OCI-LY3 (cell line): ENCODE measurements at regions not wholly inside any gene's neighbourhood (a gene's known extent, or its start where the extent isn't known, plus 50 kb on each side); places are given as distances from the start of the nearest gene placed in this dataset.

Source experiments
- EZH2phosphoT487 ChIP-seq: fragments of 200-600 bp; shearing (Covaris generic); IDR thresholded peaks from 2 replicates; pipeline ENCODE4 v1.6.1; 2018; ENCODE audit warnings: antibody characterized with exemption, mixed run types, low read depth
- TF ChIP-seq, protein P1 (sequence below): fragments of 200-600, 300-600 bp; sonication (generic); IDR thresholded peaks from 2 replicates; pipeline ENCODE4 v1.5.1; 2014; ENCODE audit warnings: antibody characterized with exemption, low read length, low read depth

DNA sequence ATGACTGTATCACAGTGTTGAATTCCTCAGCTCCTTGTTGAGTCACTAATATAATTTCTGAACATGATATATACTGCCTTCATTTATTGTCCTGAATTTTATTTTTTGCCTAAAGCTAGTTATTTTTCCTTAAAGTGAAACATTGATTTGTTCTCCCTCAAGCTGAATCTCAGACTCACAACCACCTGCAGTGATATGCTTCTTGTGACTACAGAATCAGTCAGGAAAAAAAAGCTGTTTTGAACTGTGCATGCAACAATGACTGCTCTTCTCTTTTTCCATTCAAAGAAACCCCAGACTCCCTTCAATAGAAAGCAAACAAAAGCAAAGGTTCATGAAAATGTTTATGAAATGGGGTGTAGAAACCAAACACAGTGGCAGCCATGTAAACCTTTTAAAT, 470.2 kb upstream of the CHD1 start:
- TF ChIP-seq, protein P1, sequence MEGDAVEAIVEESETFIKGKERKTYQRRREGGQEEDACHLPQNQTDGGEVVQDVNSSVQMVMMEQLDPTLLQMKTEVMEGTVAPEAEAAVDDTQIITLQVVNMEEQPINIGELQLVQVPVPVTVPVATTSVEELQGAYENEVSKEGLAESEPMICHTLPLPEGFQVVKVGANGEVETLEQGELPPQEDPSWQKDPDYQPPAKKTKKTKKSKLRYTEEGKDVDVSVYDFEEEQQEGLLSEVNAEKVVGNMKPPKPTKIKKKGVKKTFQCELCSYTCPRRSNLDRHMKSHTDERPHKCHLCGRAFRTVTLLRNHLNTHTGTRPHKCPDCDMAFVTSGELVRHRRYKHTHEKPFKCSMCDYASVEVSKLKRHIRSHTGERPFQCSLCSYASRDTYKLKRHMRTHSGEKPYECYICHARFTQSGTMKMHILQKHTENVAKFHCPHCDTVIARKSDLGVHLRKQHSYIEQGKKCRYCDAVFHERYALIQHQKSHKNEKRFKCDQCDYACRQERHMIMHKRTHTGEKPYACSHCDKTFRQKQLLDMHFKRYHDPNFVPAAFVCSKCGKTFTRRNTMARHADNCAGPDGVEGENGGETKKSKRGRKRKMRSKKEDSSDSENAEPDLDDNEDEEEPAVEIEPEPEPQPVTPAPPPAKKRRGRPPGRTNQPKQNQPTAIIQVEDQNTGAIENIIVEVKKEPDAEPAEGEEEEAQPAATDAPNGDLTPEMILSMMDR, result no peak
- TF ChIP-seq EZH2phosphoT487, result no peak
